Activated naive CD4-positive, alpha-beta T cell treated with anti-CD3 and anti-CD28 coated beads, Interleukin-2, amount 50 U/mL, for 24 hours (primary cell): ENCODE measurements at regions not wholly inside any gene's neighbourhood (a gene's known extent, or its start where the extent isn't known, plus 50 kb on each side); places are given as distances from the start of the nearest gene placed in this dataset.
"Not testable (repeated sequence)": the region's sequence is repeated elsewhere in the genome, so short reads cannot be mapped to it uniquely, and the experiment has no call there.

Experiments
- H3K27ac Mint-ChIP-seq: one replicate; pipeline ENCODE4 v1.8.0; 2021; ENCODE audit warnings: mild to moderate bottlenecking, mixed read lengths
- H3K27me3 Mint-ChIP-seq: one replicate; pipeline ENCODE4 v1.8.0; 2021; ENCODE audit warnings: mixed read lengths
- H3K36me3 Mint-ChIP-seq: one replicate; pipeline ENCODE4 v1.8.0; 2021; ENCODE audit warnings: mixed read lengths
- H3K4me1 Mint-ChIP-seq: one replicate; pipeline ENCODE4 v1.8.0; 2021; ENCODE audit warnings: mixed read lengths
- H3K4me3 Mint-ChIP-seq: one replicate; pipeline ENCODE4 v1.8.0; 2021; ENCODE audit warnings: mild to moderate bottlenecking, mixed read lengths
- H3K9me3 Mint-ChIP-seq: one replicate; pipeline ENCODE4 v1.8.0; 2021; ENCODE audit warnings: mixed read lengths

DNA sequence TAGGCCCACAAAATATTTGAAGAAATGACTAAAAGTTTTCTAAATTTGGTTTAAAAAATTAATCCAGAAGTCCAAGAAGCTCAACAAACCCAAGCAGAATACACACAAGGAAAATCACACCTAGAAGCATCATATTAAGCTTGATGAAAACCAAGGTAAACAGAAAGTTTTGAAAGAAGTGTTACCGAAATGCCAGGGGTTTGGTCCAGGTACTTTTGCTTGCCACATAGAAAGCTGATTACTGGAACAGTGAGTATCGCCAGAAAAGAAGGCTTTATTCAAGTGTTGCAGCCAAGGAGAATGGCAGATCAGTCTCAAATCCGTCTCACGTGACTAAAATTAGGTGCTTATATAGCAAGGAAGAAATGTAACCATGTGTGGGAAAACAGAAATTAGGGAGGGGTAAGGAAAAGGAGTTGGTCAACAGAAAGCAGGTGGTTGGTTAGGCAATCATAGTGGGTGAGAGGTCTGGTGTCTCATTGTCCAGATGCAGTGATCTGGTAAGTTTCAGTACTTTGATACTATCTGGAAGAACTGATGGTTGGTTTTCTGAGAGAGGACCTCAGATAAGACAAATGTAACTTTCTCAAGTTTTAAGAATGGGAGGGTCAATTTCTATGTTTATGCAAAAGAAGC is 96.9 kb upstream of the MYRIP start:
- Mint-ChIP-seq H3K36me3 (no peaks in the 10 kb centered on the region), H3K4me1 (no peaks in the 10 kb centered on the region), H3K27ac (no peak overlapping the region), H3K4me3 (no peak overlapping the region), H3K27me3 (peaks cover 2% of the 10 kb centered on the region), H3K9me3 (no peaks in the 10 kb centered on the region)

DNA sequence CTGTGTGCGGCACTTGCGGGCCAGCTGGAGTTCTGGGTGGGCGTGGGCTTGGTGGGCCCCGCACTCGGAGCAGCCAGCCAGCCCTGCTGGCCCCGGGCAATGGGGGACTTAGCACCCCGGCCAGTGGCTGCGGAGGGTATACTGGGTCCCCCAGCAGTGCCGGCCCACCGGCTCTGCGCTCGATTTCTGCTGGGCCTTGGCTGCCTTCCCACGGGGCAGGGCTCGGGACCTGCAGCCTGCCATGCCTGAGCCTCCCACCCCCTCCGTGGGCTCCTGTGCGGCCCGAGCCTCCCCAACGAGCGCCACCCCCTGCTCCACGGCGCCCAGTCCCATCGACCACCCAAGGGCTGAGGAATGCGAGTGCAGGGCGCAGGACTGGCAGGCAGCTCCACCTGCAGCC is 96.1 kb upstream of the MYRIP start:
- not testable (repeated sequence) for H3K27me3 Mint-ChIP-seq, H3K27ac Mint-ChIP-seq, H3K36me3 Mint-ChIP-seq, H3K9me3 Mint-ChIP-seq, H3K4me1 Mint-ChIP-seq, H3K4me3 Mint-ChIP-seq

DNA sequence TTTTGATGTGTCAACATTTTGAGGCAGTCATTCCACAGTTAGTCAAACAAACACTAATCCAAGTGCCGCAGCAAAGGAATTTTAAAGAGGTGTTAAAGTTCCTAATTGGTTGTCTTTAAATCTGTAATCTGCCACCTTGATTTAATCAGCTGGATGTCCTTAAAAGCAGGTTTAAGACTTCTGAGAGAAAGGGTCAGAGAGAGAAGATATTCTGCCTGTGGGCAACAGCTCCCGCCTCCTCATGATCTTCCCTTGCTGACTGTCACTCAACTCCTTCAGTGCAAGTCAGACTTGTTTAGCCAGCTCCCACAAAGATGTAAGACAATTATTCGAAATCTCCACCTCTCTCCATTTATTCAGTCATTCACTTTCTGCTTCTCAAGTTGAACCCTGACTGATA is 92.6 kb upstream of the MYRIP start:
- Mint-ChIP-seq H3K4me3 (no peak overlapping the region), H3K27me3 (peaks cover 2% of the 10 kb centered on the region), H3K27ac (no peak overlapping the region), H3K9me3 (no peaks in the 10 kb centered on the region), H3K36me3 (no peaks in the 10 kb centered on the region), H3K4me1 (no peaks in the 10 kb centered on the region)

DNA sequence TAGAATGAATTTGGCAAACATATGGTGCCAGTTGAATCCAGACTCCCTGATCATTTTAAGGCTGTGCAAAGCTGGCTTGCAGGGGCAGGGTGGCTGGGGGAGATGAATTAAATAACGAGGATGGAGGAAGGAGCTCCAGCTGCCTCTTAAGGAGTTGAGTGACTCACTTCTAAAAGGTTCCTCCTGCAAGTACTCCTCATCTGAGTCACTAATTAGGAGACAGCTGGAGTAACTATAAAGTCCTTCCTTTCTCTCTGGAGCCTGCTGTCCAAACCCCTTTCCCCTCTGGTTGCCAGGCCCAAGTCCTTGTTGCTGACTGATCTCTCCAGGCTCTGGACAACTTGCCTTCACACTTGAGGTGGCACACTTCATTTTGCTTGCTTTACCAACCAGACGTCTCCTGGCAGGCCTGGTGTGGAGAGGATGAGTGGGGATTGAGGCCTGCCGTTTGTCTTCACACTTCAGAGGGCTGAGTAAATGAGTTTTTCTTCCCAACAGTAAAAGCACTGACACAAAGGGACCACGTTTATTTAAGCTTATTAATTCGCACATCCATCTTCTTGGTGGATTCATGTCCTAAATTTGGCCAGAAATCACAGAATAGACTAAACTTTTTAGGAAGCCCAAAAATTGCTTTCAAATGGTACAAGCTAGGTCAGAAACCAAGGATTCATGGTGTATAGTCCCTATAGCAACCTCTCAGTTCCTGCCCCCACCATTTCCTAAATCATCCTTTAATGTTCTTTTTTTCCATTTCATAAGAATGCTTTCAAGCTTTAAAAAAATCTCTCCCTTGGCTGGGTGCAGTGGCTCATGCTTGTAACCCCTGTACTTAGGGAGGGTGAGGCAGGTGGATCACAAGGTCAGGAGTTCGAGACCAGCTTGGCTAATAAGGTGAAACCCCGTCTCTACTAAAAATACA is 90.5 kb upstream of the MYRIP start:
- Mint-ChIP-seq H3K4me3 (no peak overlapping the region), H3K36me3 (no peaks in the 10 kb centered on the region), H3K4me1 (no peaks in the 10 kb centered on the region), H3K9me3 (no peaks in the 10 kb centered on the region), H3K27ac (no peak overlapping the region), H3K27me3 (no peaks in the 10 kb centered on the region)

DNA sequence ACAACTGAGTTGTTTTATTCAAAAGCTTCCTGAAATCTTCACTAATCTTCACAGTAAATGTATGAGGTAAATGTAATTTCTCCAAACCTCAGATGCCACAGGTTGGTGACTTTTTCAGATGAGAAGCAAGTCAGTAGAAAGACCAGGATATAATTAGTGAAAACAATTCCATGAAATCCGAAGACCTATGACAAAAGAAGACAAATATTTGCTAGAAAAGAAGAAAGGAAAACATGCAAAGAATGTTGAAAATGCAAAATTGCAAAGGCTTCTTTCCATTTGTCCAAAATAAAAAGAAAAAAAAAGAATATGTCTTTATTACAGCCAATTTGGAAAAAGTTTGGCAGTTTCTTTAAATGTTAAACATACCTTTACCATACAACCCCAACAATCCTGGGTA is 88.3 kb upstream of the MYRIP start:
- Mint-ChIP-seq H3K4me1 (no peaks in the 10 kb centered on the region), H3K9me3 (no peaks in the 10 kb centered on the region), H3K27me3 (no peaks in the 10 kb centered on the region), H3K36me3 (no peaks in the 10 kb centered on the region), H3K27ac (no peak overlapping the region), H3K4me3 (no peak overlapping the region)

DNA sequence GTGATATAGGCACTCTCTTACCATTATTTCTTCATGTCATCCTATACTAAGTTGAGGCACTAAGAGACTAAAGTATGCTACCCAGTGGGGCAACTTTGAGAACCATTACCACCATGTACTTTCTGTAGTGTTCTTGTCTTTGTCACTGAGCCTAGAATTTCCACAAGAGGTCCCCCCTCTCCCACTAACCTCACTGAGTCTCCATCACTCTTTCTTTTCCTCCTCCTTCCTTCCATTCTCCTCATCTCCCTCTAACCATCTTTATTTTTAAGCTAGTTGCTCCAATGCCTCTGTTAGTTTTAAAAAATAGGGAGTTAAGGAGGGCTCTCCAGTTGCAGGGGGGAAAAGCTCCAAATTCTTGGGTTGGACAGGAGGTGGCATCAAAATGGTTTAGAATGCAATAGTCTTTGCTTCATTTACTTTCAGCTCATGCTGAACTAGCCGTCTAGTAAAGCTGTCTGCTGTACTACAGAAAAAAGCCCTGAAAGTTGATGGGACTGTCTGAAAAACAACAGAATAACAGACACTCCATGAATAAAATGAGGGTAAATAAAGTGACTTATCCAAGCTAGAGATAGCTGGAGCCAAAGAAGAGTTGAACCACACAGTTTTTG is 85.1 kb upstream of the MYRIP start:
- no peak overlapping the region for H3K27ac Mint-ChIP-seq
- no peak overlapping the region for H3K4me3 Mint-ChIP-seq
- H3K27me3 Mint-ChIP-seq, result no peaks in the 10 kb centered on the region
- H3K9me3 Mint-ChIP-seq, result no peaks in the 10 kb centered on the region
- H3K36me3 Mint-ChIP-seq, result no peaks in the 10 kb centered on the region
- H3K4me1 Mint-ChIP-seq, result no peaks in the 10 kb centered on the region

DNA sequence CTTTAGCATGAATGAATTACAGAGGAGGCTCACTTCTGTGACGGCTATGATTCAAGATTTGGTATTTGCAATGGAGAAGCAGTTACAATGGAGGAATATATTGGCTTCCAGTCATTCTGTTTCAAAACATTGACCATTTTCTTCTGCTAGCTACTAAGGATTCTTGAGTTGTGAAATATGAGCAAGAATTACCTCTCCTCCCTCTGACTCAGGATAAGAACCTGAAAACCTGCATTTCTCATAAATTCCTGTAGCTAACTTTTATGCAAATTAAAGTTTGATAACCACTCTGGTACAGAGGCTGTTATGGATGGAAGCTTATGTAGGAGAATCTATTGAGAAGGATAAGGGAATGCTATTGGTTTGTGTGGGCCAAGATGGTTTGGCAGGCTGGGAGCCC is 84.1 kb upstream of the MYRIP start:
- Mint-ChIP-seq H3K4me3 (no peak overlapping the region), H3K36me3 (no peaks in the 10 kb centered on the region), H3K27me3 (no peaks in the 10 kb centered on the region), H3K9me3 (no peaks in the 10 kb centered on the region), H3K4me1 (no peaks in the 10 kb centered on the region), H3K27ac (no peak overlapping the region)

DNA sequence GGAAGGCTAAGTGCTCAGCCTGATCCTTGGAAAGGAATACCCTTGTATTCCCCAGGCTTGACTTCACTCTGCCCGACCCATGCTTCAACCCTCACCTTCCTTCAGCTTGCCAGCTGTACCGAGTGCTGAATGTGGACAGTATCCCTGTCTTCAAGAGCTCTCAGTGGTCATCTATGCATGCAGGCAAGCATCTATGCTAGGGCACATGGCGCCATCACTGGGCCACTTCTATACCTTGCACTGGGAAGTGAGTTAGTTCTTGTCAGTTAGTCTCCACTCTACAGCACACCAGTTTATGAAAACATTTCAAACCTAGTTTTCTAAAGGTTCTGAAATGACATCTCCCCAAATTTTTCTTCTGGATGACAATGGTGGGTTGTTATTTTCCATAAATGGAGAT is 82.0 kb upstream of the MYRIP start:
- H3K4me1 Mint-ChIP-seq, result no peaks in the 10 kb centered on the region
- no peak overlapping the region for H3K4me3 Mint-ChIP-seq
- peaks cover 7% of the 10 kb centered on the region for H3K27me3 Mint-ChIP-seq
- H3K36me3 Mint-ChIP-seq, result no peaks in the 10 kb centered on the region
- no peaks in the 10 kb centered on the region for H3K9me3 Mint-ChIP-seq
- no peak overlapping the region for H3K27ac Mint-ChIP-seq

DNA sequence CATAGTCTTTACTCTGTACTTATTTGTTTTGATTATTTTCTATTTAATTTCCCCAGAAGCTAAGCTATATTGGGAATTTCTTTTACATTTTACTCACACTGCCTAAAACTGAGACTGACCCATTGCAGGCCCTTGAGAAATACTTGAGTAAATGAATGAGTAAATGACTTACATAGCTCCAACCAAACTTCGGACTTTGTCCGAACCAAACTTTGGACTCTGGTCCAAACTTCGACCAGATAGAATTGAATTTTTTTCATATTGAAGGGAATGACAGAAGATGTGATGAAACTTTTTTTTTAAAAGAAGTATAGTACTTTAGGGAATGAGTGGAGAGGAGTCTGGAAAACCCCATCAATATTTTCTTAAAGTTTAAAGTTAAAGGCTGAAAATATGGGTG is 75.6 kb upstream of the MYRIP start:
- Mint-ChIP-seq H3K4me3 (no peak overlapping the region), H3K27ac (no peak overlapping the region), H3K4me1 (no peaks in the 10 kb centered on the region), H3K9me3 (no peaks in the 10 kb centered on the region), H3K27me3 (peaks cover 7% of the 10 kb centered on the region), H3K36me3 (no peaks in the 10 kb centered on the region)

DNA sequence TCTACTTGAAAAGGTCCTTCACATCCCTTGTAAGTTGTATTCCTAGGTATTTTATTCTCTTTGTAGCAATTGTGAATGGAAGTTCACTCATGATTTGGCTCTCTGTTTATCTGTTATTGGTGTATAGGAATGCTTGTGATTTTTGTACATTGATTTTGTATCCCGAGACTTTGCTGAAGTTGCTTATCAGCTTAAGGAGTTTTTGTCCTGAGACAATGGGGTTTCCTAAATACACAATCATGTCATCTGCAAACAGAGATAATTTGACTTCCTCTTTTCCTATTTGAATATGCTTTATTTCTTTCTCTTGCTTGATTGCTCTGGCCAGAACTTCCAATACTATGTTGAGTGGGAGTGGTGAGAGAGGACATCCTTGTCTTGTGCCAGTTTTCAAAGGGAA is 69.8 kb upstream of the MYRIP start:
- not testable (repeated sequence) for H3K4me3 Mint-ChIP-seq, H3K4me1 Mint-ChIP-seq, H3K36me3 Mint-ChIP-seq, H3K9me3 Mint-ChIP-seq, H3K27ac Mint-ChIP-seq, H3K27me3 Mint-ChIP-seq

DNA sequence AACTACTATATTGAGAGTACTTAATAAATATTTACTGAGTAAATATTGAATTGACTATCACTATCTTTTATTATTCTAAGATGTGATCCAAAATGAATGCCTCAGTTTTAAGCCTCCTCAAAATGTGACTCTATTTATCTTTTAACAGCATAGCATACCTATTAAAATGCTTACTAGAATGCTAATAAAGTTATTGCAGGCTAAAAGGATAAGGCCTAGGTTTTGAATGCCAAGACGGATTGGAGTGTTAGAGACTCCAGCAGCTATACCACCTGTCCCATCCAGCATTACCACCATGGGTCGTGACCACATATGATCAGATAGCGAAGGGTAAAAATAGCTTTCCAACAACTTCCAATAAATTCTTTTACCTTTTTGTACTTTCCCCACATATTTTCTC is 64.7 kb upstream of the MYRIP start:
- Mint-ChIP-seq H3K9me3 (no peaks in the 10 kb centered on the region), H3K27ac (no peak overlapping the region), H3K36me3 (no peaks in the 10 kb centered on the region)

DNA sequence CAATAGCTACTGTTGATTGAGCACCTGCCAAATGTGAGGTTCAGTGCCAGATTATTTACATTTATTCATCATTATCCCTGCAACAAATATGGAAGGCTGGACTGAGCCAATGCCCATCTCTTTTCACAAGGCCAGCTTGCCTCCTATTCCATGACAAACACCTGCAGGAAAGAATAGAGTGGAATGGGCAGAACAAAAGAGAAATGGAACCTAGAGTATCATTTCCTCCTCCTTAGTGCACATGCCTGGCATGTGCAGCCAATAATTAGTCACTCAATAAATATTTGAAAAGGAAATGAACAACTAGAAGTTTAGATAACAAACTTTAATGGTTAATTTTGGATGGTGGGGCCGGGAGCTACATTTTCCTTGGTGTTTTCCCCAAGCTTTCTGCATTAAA is 61.4 kb upstream of the MYRIP start:
- H3K36me3 Mint-ChIP-seq, result no peaks in the 10 kb centered on the region
- no peaks in the 10 kb centered on the region for H3K9me3 Mint-ChIP-seq
- no peak overlapping the region for H3K27ac Mint-ChIP-seq
- H3K4me3 Mint-ChIP-seq, result no peak overlapping the region
- H3K4me1 Mint-ChIP-seq, result no peaks in the 10 kb centered on the region
- H3K27me3 Mint-ChIP-seq, result peaks cover 13% of the 10 kb centered on the region

More for the DNA sequence above, 64.7 kb upstream of the MYRIP start:
- H3K4me1 Mint-ChIP-seq, result no peaks in the 10 kb centered on the region
- H3K27me3 Mint-ChIP-seq, result peaks cover 7% of the 10 kb centered on the region
- H3K4me3 Mint-ChIP-seq, result no peak overlapping the region

DNA sequence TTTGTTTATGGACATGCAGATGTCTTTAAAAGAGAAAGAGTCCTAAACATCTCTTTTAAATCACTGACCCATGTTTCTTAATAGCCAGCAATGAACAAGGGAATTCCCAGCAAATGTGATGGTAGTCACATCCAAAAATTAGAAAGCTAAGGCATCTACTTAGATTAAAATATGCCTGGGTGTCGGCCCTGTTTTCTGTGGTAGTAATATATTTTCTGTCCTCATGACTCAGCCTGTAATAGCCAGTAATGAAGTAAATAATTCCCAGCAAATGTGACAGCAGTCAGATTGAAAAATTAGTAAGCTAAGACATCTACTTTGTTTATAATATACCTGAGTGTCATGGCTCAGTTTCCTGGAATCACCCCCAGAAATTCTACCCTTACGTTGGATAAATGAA is 60.6 kb upstream of the MYRIP start:
- Mint-ChIP-seq H3K9me3 (no peaks in the 10 kb centered on the region), H3K4me1 (no peaks in the 10 kb centered on the region), H3K4me3 (no peak overlapping the region), H3K36me3 (no peaks in the 10 kb centered on the region), H3K27ac (no peak overlapping the region), H3K27me3 (peaks cover 10% of the 10 kb centered on the region)

DNA sequence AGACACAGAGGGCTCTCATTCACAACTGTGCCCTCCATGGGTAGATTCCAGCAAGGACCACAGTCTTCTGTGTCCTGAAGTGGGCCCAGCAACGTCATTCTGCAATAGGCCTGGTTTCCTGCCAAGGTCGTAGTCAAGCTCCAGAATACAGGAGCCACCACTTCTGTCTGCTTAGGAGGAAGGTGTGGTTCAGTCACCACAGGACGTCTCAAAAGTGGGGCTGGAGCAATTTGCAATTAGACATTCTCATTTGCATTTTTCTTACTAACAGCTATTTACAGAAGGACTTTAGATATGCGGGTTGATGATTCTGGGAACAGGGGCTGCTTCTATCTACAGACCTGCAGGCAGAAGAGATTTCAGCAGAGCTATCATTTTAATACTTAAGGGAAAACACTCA is 58.7 kb upstream of the MYRIP start:
- H3K9me3 Mint-ChIP-seq, result no peaks in the 10 kb centered on the region
- no peaks in the 10 kb centered on the region for H3K36me3 Mint-ChIP-seq
- peaks cover 10% of the 10 kb centered on the region for H3K27me3 Mint-ChIP-seq
- H3K4me3 Mint-ChIP-seq, result no peak overlapping the region
- H3K4me1 Mint-ChIP-seq, result no peaks in the 10 kb centered on the region
- no peak overlapping the region for H3K27ac Mint-ChIP-seq

DNA sequence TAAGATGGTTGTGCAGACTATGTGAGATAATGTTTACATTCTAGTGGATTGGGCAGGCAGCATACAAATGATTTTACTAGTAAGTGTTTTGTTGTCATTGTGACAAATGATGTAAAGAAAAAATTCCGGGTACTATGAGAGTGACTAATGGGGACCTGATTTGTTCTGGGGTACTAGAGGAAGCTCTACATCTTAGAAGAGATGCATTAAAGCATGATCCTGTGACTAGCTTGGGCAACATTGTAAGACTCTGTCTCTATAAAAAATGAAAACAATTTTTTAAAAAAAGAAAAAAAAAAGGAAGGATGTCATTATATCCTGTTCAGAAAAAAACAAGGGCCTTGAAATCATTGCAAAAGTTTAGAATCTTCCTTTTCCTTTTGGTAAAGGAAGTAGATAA is 58.1 kb upstream of the MYRIP start:
- no peaks in the 10 kb centered on the region for H3K36me3 Mint-ChIP-seq
- H3K9me3 Mint-ChIP-seq, result no peaks in the 10 kb centered on the region
- H3K27me3 Mint-ChIP-seq, result peaks cover 10% of the 10 kb centered on the region
- H3K4me1 Mint-ChIP-seq, result no peaks in the 10 kb centered on the region
- H3K27ac Mint-ChIP-seq, result no peak overlapping the region
- H3K4me3 Mint-ChIP-seq, result no peak overlapping the region

DNA sequence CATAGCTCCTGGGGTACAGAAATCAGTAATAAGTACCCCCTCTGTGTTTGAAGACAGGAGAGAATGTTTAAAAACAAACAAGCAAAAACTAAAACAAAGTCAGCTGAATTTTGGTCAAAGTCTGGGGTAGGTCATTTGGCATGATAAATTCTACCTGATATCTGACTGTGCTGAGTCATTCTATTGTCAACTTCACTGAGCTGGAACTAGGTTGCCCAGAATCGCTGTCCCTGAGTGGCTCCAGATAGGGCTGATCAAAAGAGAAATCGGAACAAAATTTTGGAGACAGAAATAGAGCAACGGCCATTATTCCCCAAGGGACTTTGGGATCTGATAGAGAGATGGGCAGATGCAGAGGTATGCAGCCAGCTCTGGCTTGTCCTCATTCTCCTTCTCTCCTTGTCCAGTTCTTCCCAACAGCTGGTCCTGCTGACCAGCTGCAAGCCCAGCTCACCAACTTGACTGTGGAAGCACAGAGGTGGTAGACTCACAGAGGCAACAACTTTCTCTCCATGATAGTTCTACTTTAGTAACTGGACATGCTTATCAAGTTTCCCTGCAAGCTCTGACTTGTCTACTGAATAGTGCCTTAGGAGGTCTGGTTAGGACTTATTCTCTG is 57.3 kb upstream of the MYRIP start:
- Mint-ChIP-seq H3K27ac (no peak overlapping the region), H3K27me3 (peaks cover 13% of the 10 kb centered on the region), H3K9me3 (no peaks in the 10 kb centered on the region), H3K4me3 (no peak overlapping the region), H3K36me3 (no peaks in the 10 kb centered on the region), H3K4me1 (no peaks in the 10 kb centered on the region)
